Fibroblast of lung (primary cell): ENCODE measurements at regions not wholly inside any gene's neighbourhood (a gene's known extent, or its start where the extent isn't known, plus 50 kb on each side); places are given as distances from the start of the nearest gene placed in this dataset.
A peak's percentile ranks its signal among the peaks of the same experiment; 100 is the strongest.

ENCODE experiments used
- DNase-seq, 2 donors: peaks; one replicate each; pipeline versions ENCODE4 v3.0.0 to v3.0.0-alpha.2; 2010; ENCODE audit warnings: low read depth in 2 of 2
- H2AFZ ChIP-seq: 2 replicates; pipeline ENCODE4 v1.5.1; 2012; ENCODE audit warnings: low read length, control low read depth, inconsistent platforms
- H3K27ac ChIP-seq: 2 replicates; pipeline ENCODE4 v1.5.1; 2011; ENCODE audit warnings: low read length, control low read depth; ENCODE audit not compliant: insufficient read depth
- H3K27me3 ChIP-seq: 2 replicates; pipeline ENCODE4 v1.5.1; 2011; ENCODE audit warnings: mild to moderate bottlenecking, low read length; ENCODE audit not compliant: control insufficient read depth, insufficient read depth
- H3K36me3 ChIP-seq: 2 replicates; pipeline ENCODE4 v1.5.1; 2011; ENCODE audit warnings: low read length; ENCODE audit not compliant: control insufficient read depth, insufficient read depth
- H3K4me1 ChIP-seq: 2 replicates; pipeline ENCODE4 v1.5.1; 2011; ENCODE audit warnings: low read length; ENCODE audit not compliant: control insufficient read depth, insufficient read depth; ENCODE audit errors: extremely low read depth
- H3K4me2 ChIP-seq: 2 replicates; pipeline ENCODE4 v1.5.1; 2011; ENCODE audit warnings: low read length, control low read depth; ENCODE audit not compliant: insufficient read depth; ENCODE audit errors: extremely low read depth
- H3K4me3 ChIP-seq, 4 experiments: fragments of 200-600 bp in 1 of 4; sonication (generic) in 1 of 4; replicated peaks in 1 of 4; 2 replicates each; pipeline ENCODE4 v1.5.1; 2011 to 2016; ENCODE audit warnings: low read length in 4 of 4, low read depth in 3 of 4, mild to moderate bottlenecking in 3 of 4, control low read depth in 2 of 4, inconsistent platforms in 1 of 4, mixed read lengths in 1 of 4; ENCODE audit not compliant: insufficient read depth in 1 of 4; ENCODE audit errors: control extremely low read depth in 1 of 4
- H3K79me2 ChIP-seq: 2 replicates; pipeline ENCODE4 v1.5.1; 2012; ENCODE audit warnings: mild to moderate bottlenecking, low read length, inconsistent platforms; ENCODE audit not compliant: control insufficient read depth, insufficient read depth
- H3K9ac ChIP-seq: 2 replicates; pipeline ENCODE4 v1.5.1; 2011; ENCODE audit warnings: mild to moderate bottlenecking, low read length, control low read depth; ENCODE audit not compliant: insufficient read depth
- H3K9me3 ChIP-seq: 2 replicates; pipeline ENCODE4 v1.5.1; 2012; ENCODE audit warnings: low read depth, low read length; ENCODE audit not compliant: control insufficient read depth, insufficient read depth
- H4K20me1 ChIP-seq: 2 replicates; pipeline ENCODE4 v1.5.1; 2011; ENCODE audit warnings: low read length; ENCODE audit not compliant: control insufficient read depth, insufficient read depth; ENCODE audit errors: extremely low read depth
- EZH2 ChIP-seq: IDR thresholded peaks from 2 replicates; pipeline ENCODE4 v1.5.1; 2012; ENCODE audit warnings: low read length, control low read depth, mild to moderate bottlenecking; ENCODE audit errors: missing control alignments
- TF ChIP-seq, protein P1 (sequence below), 2 donors: IDR thresholded peaks in 1 of 2; conservative IDR thresholded peaks in 1 of 2; 1 replicate in 1 of 2; 2 replicates in 1 of 2; pipeline ENCODE4 v1.5.1; 2011 to 2012; ENCODE audit warnings: low read length in 2 of 2, control low read depth in 1 of 2, inconsistent platforms in 1 of 2, low read depth in 1 of 2, mild to moderate bottlenecking in 1 of 2

DNA sequence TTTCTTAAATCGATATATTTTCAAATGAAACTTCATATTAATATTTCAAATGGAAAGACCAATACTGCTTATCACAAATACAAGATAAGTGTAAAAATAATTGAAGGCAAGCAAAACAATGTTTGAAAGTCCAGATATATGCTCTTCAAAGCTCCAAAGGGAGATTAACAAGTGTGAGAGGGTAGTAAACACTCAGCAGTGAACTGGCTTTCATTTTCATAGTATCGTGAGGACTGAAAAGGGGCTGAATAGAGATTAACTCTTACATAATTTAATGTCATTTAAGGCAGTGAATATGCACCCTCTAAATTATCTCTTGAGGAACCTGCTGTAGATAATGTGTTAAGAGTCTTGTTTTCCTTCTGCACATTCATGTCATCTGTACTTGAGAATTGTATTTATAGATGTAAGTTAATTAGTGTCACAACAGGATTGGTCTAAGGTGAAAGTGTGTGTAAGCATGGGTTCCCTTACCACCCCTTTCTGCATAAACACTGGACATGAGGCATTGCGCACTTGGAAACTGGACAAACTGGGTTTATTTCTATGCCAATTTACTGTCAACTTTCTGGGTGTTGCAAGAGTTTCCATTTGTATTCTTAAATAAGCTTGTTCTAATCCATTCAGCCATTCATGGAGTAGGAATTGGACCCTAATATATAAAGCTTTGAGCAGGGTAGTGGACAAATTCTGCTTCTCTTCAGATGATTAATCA, 76.7 kb upstream of the SESTD1 start:
- Histone ChIP-seq H3K27ac (no peak overlapping the region), H3K9me3 (no peaks in the 10 kb centered on the region), H3K9ac (no peak overlapping the region), H3K79me2 (no peaks in the 10 kb centered on the region), H3K4me1 (no peaks in the 10 kb centered on the region), H3K4me3 (peak overlapping the region in 1 of 4 experiments; percentile 36), H3K27me3 (no peaks in the 10 kb centered on the region), H2AFZ (no peak overlapping the region), H3K36me3 (no peaks in the 10 kb centered on the region), H3K4me2 (no peak overlapping the region), H4K20me1 (no peaks in the 10 kb centered on the region)
- TF ChIP-seq EZH2: no peak
- TF ChIP-seq, protein P1, sequence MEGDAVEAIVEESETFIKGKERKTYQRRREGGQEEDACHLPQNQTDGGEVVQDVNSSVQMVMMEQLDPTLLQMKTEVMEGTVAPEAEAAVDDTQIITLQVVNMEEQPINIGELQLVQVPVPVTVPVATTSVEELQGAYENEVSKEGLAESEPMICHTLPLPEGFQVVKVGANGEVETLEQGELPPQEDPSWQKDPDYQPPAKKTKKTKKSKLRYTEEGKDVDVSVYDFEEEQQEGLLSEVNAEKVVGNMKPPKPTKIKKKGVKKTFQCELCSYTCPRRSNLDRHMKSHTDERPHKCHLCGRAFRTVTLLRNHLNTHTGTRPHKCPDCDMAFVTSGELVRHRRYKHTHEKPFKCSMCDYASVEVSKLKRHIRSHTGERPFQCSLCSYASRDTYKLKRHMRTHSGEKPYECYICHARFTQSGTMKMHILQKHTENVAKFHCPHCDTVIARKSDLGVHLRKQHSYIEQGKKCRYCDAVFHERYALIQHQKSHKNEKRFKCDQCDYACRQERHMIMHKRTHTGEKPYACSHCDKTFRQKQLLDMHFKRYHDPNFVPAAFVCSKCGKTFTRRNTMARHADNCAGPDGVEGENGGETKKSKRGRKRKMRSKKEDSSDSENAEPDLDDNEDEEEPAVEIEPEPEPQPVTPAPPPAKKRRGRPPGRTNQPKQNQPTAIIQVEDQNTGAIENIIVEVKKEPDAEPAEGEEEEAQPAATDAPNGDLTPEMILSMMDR (conservative IDR thresholded peaks at IDR 0.05 in 1 of 2, IDR thresholded peaks at IDR 0.05 in 1 of 2; ENCODE audit: low read depth in 1 of 2, low read length in 2 of 2): no peak
- peak in 1 of 2 donors; percentile 67 for DNase-seq

DNA sequence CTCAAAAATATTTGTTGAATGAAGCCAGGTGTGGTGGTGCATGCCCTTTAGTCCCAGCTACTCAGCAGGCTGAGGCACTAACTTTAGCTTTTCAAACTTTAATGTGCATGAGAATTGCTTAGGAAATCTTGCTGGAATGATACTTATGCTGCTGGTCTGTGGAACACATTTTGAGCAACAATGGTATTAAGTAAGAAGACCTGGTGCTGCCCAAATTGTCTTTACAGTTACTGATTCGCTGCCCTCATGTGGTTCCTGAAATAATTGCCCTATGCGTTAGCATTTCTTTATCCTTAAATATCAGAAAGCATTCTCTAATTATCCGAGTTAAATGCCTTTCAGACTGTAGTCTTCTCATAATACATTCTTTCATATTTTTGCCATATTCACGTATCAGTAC, 76.0 kb upstream of the SESTD1 start:
- Histone ChIP-seq H2AFZ (no peak overlapping the region), H4K20me1 (no peaks in the 10 kb centered on the region), H3K27ac (no peak overlapping the region), H3K4me2 (no peak overlapping the region), H3K36me3 (no peaks in the 10 kb centered on the region), H3K4me3 (no peak overlapping the region), H3K4me1 (no peaks in the 10 kb centered on the region), H3K27me3 (no peaks in the 10 kb centered on the region), H3K9ac (no peak overlapping the region), H3K79me2 (no peaks in the 10 kb centered on the region), H3K9me3 (no peaks in the 10 kb centered on the region)
- TF ChIP-seq, protein P1 (conservative IDR thresholded peaks at IDR 0.05 in 1 of 2, IDR thresholded peaks at IDR 0.05 in 1 of 2; ENCODE audit: low read depth in 1 of 2, low read length in 2 of 2): peak; percentile 23 to 54
- no peak for TF ChIP-seq EZH2
- DNase-seq: peak in 1 of 2 donors; percentile 72

DNA sequence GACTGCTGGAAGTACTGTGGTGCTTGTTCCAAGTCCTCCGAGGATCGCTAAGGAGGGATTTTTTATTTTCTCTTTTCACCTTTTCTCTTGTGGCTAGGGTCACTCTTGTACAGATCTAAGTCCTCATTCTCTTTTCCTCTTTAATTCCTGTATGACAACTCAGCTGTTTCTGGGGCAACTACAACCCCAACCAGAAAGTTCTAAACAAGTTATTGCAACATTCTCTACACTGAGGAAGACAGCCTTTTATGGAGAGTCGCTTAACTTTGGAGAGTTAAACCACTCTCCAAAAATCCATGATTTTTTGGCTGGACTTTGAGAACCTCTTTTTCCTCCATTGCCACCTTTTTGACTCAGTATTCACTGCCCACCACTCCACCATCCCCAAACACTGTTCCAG, 74.0 kb upstream of the SESTD1 start:
- no peak overlapping the region for H3K4me3 ChIP-seq

More for the DNA sequence above, 74.0 kb upstream of the SESTD1 start:
- Histone ChIP-seq H3K9me3 (no peaks in the 10 kb centered on the region), H3K79me2 (no peaks in the 10 kb centered on the region), H3K4me2 (no peak overlapping the region), H3K4me1 (no peaks in the 10 kb centered on the region), H3K36me3 (no peaks in the 10 kb centered on the region), H3K9ac (no peak overlapping the region), H4K20me1 (no peaks in the 10 kb centered on the region), H2AFZ (no peak overlapping the region), H3K27ac (no peak overlapping the region), H3K27me3 (no peaks in the 10 kb centered on the region)
- peak in 1 of 2 donors; percentile 60 for DNase-seq
- TF ChIP-seq EZH2: no peak
- TF ChIP-seq, protein P1 (conservative IDR thresholded peaks at IDR 0.05 in 1 of 2, IDR thresholded peaks at IDR 0.05 in 1 of 2; ENCODE audit: low read depth in 1 of 2, low read length in 2 of 2): no peak
